HepG2 (cell line): ENCODE measurements at regions not wholly inside any gene's neighbourhood (a gene's known extent, or its start where the extent isn't known, plus 50 kb on each side); places are given as distances from the start of the nearest gene placed in this dataset.

ENCODE experiments used
- HDAC2 ChIP-seq: sonication (generic); formaldehyde crosslinking; IDR thresholded peaks from 2 replicates; pipeline ENCODE4 v1.4.0; 2020; ENCODE audit warnings: missing genetic modification reagents
- KDM1A ChIP-seq: IDR thresholded peaks from 2 replicates; pipeline ENCODE4 v1.6.1; 2016; ENCODE audit warnings: missing compliant biosample characterization
- MEIS2 ChIP-seq: sonication (generic); formaldehyde crosslinking; IDR thresholded peaks from 2 replicates; pipeline ENCODE4 v1.9.0; 2021; ENCODE audit warnings: mild to moderate bottlenecking, missing genetic modification reagents
- NFYB ChIP-seq: sonication (generic); formaldehyde crosslinking; IDR thresholded peaks from 2 replicates; pipeline ENCODE4 v1.4.0; 2020; ENCODE audit warnings: missing genetic modification reagents
- NR1H2 ChIP-seq: sonication (generic); formaldehyde crosslinking; IDR thresholded peaks from 2 replicates; pipeline ENCODE4 v1.8.1; 2022; ENCODE audit warnings: low read depth, missing genetic modification reagents, borderline replicate concordance
- SP2 ChIP-seq: sonication (generic); formaldehyde crosslinking; IDR thresholded peaks from 2 replicates; pipeline ENCODE4 v1.5.1; 2020; ENCODE audit warnings: mild to moderate bottlenecking, missing genetic modification reagents
- TF ChIP-seq, protein P1 (sequence below): sonication (generic); formaldehyde crosslinking; IDR thresholded peaks from 2 replicates; pipeline ENCODE4 v1.4.0; 2020; ENCODE audit warnings: low read depth, mild to moderate bottlenecking, missing genetic modification reagents
- TF ChIP-seq, protein P2 (sequence below): sonication (generic); formaldehyde crosslinking; IDR thresholded peaks from 2 replicates; pipeline ENCODE4 v1.5.0; 2020; ENCODE audit warnings: mild to moderate bottlenecking, missing genetic modification reagents, moderate library complexity
- TF ChIP-seq, protein P3 (sequence below): conservative IDR thresholded peaks from 2 replicates; pipeline ENCODE4 v1.6.1; 2018; ENCODE audit warnings: missing genetic modification reagents
- TF ChIP-seq, protein P4 (sequence below): sonication (generic); formaldehyde crosslinking; IDR thresholded peaks from 2 replicates; pipeline ENCODE4 v1.4.0; 2020; ENCODE audit warnings: mild to moderate bottlenecking, missing genetic modification reagents

DNA sequence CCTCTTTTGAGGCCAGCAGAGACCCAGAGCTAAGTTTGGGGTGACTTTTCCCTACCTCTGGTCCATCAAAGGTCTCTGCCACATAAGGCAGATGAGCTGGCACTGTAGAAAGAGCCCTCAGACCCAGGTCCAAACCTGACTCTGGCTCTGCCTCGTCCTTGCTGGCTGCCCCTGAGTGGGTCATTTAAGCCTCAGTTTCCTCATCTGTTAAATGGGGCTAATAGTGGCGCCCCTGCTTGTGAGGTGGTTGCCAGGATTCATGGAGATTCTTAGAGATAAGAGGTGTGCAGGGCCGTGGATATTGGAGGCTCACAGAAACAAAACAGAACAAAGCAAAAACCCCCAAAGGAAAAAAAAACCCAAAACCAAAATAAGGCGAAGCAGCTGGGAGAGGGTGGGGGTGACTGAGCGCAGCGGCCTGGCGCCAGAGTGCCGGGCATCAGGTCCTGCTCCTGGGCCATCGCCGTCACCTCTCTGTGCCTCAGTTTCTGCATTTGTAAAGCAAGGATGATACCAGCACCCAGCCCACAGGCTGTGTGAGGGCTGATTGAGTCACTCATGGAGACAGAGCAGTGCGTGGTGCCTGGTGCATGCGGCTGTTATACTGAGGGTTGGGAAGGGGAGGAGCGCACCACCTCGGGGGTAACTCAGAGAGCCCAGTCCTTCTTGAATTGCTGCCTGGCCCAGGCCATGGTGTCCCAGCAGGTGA is 133.8 kb upstream of the PTPN1 start:
- no peak for TF ChIP-seq SP2
- TF ChIP-seq NFYB = no peak
- TF ChIP-seq, protein P1, sequence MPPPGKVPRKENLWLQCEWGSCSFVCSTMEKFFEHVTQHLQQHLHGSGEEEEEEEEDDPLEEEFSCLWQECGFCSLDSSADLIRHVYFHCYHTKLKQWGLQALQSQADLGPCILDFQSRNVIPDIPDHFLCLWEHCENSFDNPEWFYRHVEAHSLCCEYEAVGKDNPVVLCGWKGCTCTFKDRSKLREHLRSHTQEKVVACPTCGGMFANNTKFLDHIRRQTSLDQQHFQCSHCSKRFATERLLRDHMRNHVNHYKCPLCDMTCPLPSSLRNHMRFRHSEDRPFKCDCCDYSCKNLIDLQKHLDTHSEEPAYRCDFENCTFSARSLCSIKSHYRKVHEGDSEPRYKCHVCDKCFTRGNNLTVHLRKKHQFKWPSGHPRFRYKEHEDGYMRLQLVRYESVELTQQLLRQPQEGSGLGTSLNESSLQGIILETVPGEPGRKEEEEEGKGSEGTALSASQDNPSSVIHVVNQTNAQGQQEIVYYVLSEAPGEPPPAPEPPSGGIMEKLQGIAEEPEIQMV (CRISPR knock-in tag) = no peak
- no peak for TF ChIP-seq NR1H2
- TF ChIP-seq KDM1A (CRISPR knock-in tag) = no peak
- TF ChIP-seq, protein P2, sequence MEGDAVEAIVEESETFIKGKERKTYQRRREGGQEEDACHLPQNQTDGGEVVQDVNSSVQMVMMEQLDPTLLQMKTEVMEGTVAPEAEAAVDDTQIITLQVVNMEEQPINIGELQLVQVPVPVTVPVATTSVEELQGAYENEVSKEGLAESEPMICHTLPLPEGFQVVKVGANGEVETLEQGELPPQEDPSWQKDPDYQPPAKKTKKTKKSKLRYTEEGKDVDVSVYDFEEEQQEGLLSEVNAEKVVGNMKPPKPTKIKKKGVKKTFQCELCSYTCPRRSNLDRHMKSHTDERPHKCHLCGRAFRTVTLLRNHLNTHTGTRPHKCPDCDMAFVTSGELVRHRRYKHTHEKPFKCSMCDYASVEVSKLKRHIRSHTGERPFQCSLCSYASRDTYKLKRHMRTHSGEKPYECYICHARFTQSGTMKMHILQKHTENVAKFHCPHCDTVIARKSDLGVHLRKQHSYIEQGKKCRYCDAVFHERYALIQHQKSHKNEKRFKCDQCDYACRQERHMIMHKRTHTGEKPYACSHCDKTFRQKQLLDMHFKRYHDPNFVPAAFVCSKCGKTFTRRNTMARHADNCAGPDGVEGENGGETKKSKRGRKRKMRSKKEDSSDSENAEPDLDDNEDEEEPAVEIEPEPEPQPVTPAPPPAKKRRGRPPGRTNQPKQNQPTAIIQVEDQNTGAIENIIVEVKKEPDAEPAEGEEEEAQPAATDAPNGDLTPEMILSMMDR (CRISPR knock-in tag) = no peak
- no peak for TF ChIP-seq HDAC2
- TF ChIP-seq, protein P3, sequence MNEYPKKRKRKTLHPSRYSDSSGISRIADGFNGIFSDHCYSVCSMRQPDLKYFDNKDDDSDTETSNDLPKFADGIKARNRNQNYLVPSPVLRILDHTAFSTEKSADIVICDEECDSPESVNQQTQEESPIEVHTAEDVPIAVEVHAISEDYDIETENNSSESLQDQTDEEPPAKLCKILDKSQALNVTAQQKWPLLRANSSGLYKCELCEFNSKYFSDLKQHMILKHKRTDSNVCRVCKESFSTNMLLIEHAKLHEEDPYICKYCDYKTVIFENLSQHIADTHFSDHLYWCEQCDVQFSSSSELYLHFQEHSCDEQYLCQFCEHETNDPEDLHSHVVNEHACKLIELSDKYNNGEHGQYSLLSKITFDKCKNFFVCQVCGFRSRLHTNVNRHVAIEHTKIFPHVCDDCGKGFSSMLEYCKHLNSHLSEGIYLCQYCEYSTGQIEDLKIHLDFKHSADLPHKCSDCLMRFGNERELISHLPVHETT (CRISPR knock-in tag) = no peak
- TF ChIP-seq, protein P4, sequence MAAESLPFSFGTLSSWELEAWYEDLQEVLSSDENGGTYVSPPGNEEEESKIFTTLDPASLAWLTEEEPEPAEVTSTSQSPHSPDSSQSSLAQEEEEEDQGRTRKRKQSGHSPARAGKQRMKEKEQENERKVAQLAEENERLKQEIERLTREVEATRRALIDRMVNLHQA (CRISPR knock-in tag) = no peak
- no peak for TF ChIP-seq MEIS2 (CRISPR knock-in tag)
